GM12892 (cell line): ENCODE measurements at regions not wholly inside any gene's neighbourhood (a gene's known extent, or its start where the extent isn't known, plus 50 kb on each side); places are given as distances from the start of the nearest gene placed in this dataset.

Experiments
- POLR2A ChIP-seq: IDR thresholded peaks from 2 replicates; pipeline ENCODE4 v1.6.1; 2011; ENCODE audit warnings: low read depth, low read length, control low read depth
- POLR2AphosphoS5 ChIP-seq: IDR thresholded peaks from 2 replicates; pipeline ENCODE4 v1.6.1; 2011; ENCODE audit warnings: low read depth, low read length, control low read depth
- TAF1 ChIP-seq: IDR thresholded peaks from 2 replicates; pipeline ENCODE4 v1.6.1; 2011; ENCODE audit warnings: low read depth, mild to moderate bottlenecking, control low read depth, low read length, borderline replicate concordance

DNA sequence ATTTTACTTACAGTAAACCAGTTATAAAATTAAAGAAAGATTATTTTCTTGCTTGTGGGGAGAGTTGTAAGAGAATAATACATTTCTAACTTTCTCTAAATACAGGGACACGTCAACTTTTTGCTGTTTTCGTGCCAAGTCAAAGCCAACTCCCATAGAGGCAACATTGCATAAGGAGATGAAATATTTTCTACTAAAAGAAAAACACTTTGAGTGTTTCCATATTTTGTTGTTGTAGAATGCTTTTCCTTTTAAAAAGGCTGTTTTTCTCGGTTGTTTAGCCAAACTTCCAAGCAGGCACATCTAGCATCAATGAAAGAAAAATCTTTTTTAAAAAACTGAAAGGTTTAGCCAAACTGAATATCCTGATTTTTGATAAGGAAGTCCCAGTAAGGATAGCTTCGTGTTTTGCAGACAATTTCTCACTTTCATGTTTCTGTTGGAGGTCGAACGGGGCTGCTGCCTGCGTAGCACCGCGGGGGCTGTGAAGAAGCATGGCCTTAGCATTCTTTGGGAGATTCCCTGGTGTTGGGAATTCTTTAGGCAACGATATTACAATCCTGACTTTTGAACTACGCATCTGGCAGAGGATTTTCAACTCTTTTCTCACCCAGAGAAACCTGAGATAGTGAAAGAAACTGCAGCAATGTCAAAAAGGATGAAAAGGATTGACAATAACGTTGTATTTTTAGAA is 108.1 kb upstream of the FBXL7 start:
- no peak for TF ChIP-seq POLR2A
- TF ChIP-seq POLR2AphosphoS5 = no peak
- TF ChIP-seq TAF1 = no peak
